WTC11 (cell line): ENCODE measurements at regions not wholly inside any gene's neighbourhood (a gene's known extent, or its start where the extent isn't known, plus 50 kb on each side); places are given as distances from the start of the nearest gene placed in this dataset.

Experiments
- ATAC-seq: fragments of 200-7000 bp; cut with Tn5 transposase; 2 replicates; pipeline ENCODE4 v1.10.0; 2021; ENCODE audit warnings: mild to moderate bottlenecking, moderate library complexity
- CTCF ChIA-PET: fragments of 300-600 bp; sonication (Branson Sonifier 250); formaldehyde crosslinking; loops from one replicate; lab custom pipeline; 2021; ENCODE audit warnings: antibody characterized with exemption; lab: Charles Lee
- POLR2A ChIA-PET: fragments of 350-600 bp; sonication (Branson Sonifier 250); formaldehyde crosslinking; loops from one replicate; lab custom pipeline; 2021; ENCODE audit warnings: antibody characterized with exemption; lab: Charles Lee
- DNase-seq: peaks from one replicate; pipeline ENCODE4 v3.0.0; 2021; ENCODE audit warnings: low spot score
- H3K27ac Mint-ChIP-seq: 2 replicates; pipeline ENCODE4 v1.8.0; 2021; ENCODE audit warnings: mixed read lengths
- H3K27me3 Mint-ChIP-seq: 2 replicates; pipeline ENCODE4 v1.8.0; 2021; ENCODE audit warnings: low read depth, mild to moderate bottlenecking, moderate library complexity, mixed read lengths
- H3K36me3 Mint-ChIP-seq: 2 replicates; pipeline ENCODE4 v1.8.0; 2021; ENCODE audit warnings: mixed read lengths
- H3K4me1 Mint-ChIP-seq: 2 replicates; pipeline ENCODE4 v1.8.0; 2022; ENCODE audit warnings: mixed read lengths
- H3K4me3 Mint-ChIP-seq: 2 replicates; pipeline ENCODE4 v1.8.0; 2021; ENCODE audit warnings: mild to moderate bottlenecking, moderate library complexity, mixed read lengths
- H3K9me3 Mint-ChIP-seq: 2 replicates; pipeline ENCODE4 v1.8.0; 2021; ENCODE audit warnings: mixed read lengths
- ATF3 ChIP-seq: sonication (generic); formaldehyde crosslinking; conservative IDR thresholded peaks from 2 replicates; pipeline ENCODE4 v1.8.1; 2022; ENCODE audit warnings: mild to moderate bottlenecking, missing genetic modification reagents
- ATF6 ChIP-seq: sonication (generic); formaldehyde crosslinking; IDR thresholded peaks from 2 replicates; pipeline ENCODE4 v1.8.1; 2023; ENCODE audit warnings: mild to moderate bottlenecking, missing genetic modification reagents
- EMX1 ChIP-seq: fragments of 250-450 bp; sonication (Bioruptor Pico); IDR thresholded peaks from 2 replicates; pipeline ENCODE4 v1.8.0; 2021; ENCODE audit warnings: mild to moderate bottlenecking
- JAZF1 ChIP-seq: fragments of 250-450 bp; sonication (Bioruptor Pico); IDR thresholded peaks from 2 replicates; pipeline ENCODE4 v1.9.0; 2021; ENCODE audit warnings: moderate library complexity, mild to moderate bottlenecking, inconsistent platforms
- KAT7 ChIP-seq: sonication (generic); formaldehyde crosslinking; IDR thresholded peaks from 2 replicates; pipeline ENCODE4 v1.8.1; 2023; ENCODE audit warnings: missing genetic modification reagents, mild to moderate bottlenecking, borderline replicate concordance
- NFYB ChIP-seq: sonication (generic); formaldehyde crosslinking; conservative IDR thresholded peaks from 2 replicates; pipeline ENCODE4 v1.8.0; 2022; ENCODE audit warnings: low read depth, missing genetic modification reagents
- NR1H2 ChIP-seq: sonication (generic); formaldehyde crosslinking; IDR thresholded peaks from 2 replicates; pipeline ENCODE4 v1.9.0; 2021; ENCODE audit warnings: mild to moderate bottlenecking, moderate library complexity, missing genetic modification reagents
- SMAD3 ChIP-seq: sonication (generic); formaldehyde crosslinking; IDR thresholded peaks from 2 replicates; pipeline ENCODE4 v1.8.0; 2022; ENCODE audit warnings: missing genetic modification reagents, mild to moderate bottlenecking, borderline replicate concordance
- SOX15 ChIP-seq: fragments of 250-450 bp; sonication (Bioruptor Pico); IDR thresholded peaks from 2 replicates; pipeline ENCODE4 v1.9.0; 2021; ENCODE audit warnings: mild to moderate bottlenecking
- TP53 ChIP-seq: sonication (generic); formaldehyde crosslinking; IDR thresholded peaks from 2 replicates; pipeline ENCODE4 v1.8.1; 2023; ENCODE audit warnings: mild to moderate bottlenecking, missing genetic modification reagents
- ZSCAN18 ChIP-seq: fragments of 250-450 bp; sonication (Bioruptor Pico); IDR thresholded peaks from 2 replicates; pipeline ENCODE4 v2.1.2; 2022; ENCODE audit warnings: mild to moderate bottlenecking, moderate library complexity
- TF ChIP-seq, protein P1 (sequence below): sonication (generic); formaldehyde crosslinking; IDR thresholded peaks from 2 replicates; pipeline ENCODE4 v1.8.0; 2022; ENCODE audit warnings: mild to moderate bottlenecking, missing genetic modification reagents
- TF ChIP-seq, protein P2 (sequence below): sonication (generic); formaldehyde crosslinking; IDR thresholded peaks from 2 replicates; pipeline ENCODE4 v1.8.1; 2022; ENCODE audit warnings: mild to moderate bottlenecking, missing genetic modification reagents, moderate library complexity, borderline replicate concordance
- TF ChIP-seq, protein P3 (sequence below): fragments of 250-450 bp; sonication (Bioruptor Pico); IDR thresholded peaks from 2 replicates; pipeline ENCODE4 v1.9.0; 2021; ENCODE audit warnings: mild to moderate bottlenecking, borderline replicate concordance
- TF ChIP-seq, protein P4 (sequence below): fragments of 250-450 bp; sonication (Bioruptor Pico); IDR thresholded peaks from 2 replicates; pipeline ENCODE4 v1.9.0; 2021; ENCODE audit warnings: mild to moderate bottlenecking

DNA sequence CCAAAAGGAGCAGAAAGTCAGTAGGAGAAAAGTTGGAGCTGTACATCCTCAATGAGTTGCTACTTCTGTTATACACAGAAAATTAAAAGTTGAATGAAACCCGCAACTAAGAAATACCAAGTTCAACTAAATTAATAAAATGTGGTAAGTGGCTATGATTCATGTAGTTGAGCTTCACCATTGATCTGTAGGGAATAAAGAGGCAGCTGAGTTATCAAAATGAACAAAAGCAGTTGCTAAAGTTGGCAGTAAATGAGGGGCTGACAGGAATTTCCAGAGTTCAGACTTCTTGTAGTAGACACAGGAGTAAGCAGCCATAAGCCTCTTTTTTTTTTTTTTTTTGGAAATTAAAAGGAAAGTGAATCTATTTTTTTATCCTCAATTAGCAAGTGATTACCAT is 234.6 kb downstream of the POSTN start:
- ChIA-PET CTCF (no interaction called here), POLR2A (no interaction called here)
- ATAC-seq (no peak), DNase-seq (no peak)
- Mint-ChIP-seq H3K27ac (no peak overlapping the region), H3K4me1 (no peaks in the 10 kb centered on the region), H3K36me3 (no peaks in the 10 kb centered on the region), H3K27me3 (no peaks in the 10 kb centered on the region), H3K4me3 (no peak overlapping the region), H3K9me3 (no peaks in the 10 kb centered on the region)
- TF ChIP-seq, protein P1, sequence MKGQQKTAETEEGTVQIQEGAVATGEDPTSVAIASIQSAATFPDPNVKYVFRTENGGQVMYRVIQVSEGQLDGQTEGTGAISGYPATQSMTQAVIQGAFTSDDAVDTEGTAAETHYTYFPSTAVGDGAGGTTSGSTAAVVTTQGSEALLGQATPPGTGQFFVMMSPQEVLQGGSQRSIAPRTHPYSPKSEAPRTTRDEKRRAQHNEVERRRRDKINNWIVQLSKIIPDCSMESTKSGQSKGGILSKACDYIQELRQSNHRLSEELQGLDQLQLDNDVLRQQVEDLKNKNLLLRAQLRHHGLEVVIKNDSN (CRISPR knock-in tag) = no peak

- TF ChIP-seq, protein P2, sequence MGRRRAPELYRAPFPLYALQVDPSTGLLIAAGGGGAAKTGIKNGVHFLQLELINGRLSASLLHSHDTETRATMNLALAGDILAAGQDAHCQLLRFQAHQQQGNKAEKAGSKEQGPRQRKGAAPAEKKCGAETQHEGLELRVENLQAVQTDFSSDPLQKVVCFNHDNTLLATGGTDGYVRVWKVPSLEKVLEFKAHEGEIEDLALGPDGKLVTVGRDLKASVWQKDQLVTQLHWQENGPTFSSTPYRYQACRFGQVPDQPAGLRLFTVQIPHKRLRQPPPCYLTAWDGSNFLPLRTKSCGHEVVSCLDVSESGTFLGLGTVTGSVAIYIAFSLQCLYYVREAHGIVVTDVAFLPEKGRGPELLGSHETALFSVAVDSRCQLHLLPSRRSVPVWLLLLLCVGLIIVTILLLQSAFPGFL (CRISPR knock-in tag) = no peak
- no peak for TF ChIP-seq KAT7 (CRISPR knock-in tag)
- TF ChIP-seq JAZF1 (CRISPR knock-in tag) = no peak
- TF ChIP-seq EMX1 (CRISPR knock-in tag) = no peak
- no peak for TF ChIP-seq ATF6 (CRISPR knock-in tag)
- TF ChIP-seq ATF3 (CRISPR knock-in tag) = no peak
- TF ChIP-seq SOX15 (CRISPR knock-in tag) = no peak
- no peak for TF ChIP-seq NR1H2 (CRISPR knock-in tag)
- TF ChIP-seq, protein P3, sequence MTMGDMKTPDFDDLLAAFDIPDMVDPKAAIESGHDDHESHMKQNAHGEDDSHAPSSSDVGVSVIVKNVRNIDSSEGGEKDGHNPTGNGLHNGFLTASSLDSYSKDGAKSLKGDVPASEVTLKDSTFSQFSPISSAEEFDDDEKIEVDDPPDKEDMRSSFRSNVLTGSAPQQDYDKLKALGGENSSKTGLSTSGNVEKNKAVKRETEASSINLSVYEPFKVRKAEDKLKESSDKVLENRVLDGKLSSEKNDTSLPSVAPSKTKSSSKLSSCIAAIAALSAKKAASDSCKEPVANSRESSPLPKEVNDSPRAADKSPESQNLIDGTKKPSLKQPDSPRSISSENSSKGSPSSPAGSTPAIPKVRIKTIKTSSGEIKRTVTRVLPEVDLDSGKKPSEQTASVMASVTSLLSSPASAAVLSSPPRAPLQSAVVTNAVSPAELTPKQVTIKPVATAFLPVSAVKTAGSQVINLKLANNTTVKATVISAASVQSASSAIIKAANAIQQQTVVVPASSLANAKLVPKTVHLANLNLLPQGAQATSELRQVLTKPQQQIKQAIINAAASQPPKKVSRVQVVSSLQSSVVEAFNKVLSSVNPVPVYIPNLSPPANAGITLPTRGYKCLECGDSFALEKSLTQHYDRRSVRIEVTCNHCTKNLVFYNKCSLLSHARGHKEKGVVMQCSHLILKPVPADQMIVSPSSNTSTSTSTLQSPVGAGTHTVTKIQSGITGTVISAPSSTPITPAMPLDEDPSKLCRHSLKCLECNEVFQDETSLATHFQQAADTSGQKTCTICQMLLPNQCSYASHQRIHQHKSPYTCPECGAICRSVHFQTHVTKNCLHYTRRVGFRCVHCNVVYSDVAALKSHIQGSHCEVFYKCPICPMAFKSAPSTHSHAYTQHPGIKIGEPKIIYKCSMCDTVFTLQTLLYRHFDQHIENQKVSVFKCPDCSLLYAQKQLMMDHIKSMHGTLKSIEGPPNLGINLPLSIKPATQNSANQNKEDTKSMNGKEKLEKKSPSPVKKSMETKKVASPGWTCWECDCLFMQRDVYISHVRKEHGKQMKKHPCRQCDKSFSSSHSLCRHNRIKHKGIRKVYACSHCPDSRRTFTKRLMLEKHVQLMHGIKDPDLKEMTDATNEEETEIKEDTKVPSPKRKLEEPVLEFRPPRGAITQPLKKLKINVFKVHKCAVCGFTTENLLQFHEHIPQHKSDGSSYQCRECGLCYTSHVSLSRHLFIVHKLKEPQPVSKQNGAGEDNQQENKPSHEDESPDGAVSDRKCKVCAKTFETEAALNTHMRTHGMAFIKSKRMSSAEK (CRISPR knock-in tag) = no peak
- TF ChIP-seq, protein P4, sequence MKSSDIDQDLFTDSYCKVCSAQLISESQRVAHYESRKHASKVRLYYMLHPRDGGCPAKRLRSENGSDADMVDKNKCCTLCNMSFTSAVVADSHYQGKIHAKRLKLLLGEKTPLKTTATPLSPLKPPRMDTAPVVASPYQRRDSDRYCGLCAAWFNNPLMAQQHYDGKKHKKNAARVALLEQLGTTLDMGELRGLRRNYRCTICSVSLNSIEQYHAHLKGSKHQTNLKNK (CRISPR knock-in tag) = no peak
- POLR2A ChIA-PET = no interaction called here
- Mint-ChIP-seq H3K36me3 (no peaks in the 10 kb centered on the region), H3K27ac (no peak overlapping the region), H3K4me1 (peaks cover 6% of the 10 kb centered on the region; the same call in 1 of the 2 replicates), H3K4me3 (no peak overlapping the region), H3K27me3 (no peaks in the 10 kb centered on the region), H3K9me3 (no peaks in the 10 kb centered on the region)
- CTCF ChIA-PET = no interaction called here
- ATAC-seq (no peak), DNase-seq (no peak)
These were observed 237.0 kb downstream of the POSTN start for GRCh38 chr13:37361608-37362007.

DNA sequence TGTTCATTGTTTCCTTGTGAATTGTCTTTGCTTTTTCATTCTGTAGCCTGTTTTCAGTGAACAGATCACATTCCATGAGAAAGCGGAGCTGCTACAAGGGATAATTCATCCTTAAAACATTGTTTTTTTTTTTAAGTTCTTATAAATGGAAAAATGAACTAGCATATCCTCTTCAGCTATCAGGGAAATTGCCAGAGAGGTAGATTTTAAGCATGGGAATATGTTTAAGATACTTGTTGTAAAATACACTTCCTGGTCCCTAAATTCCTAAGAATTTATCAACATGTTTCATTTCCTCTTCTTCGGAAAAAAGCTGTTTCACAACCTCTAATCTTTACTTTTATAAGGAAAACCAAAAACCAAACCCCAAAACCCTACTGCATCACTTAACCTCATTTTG is 238.0 kb downstream of the POSTN start:
- no peak overlapping the region for H3K4me3 Mint-ChIP-seq
- no peaks in the 10 kb centered on the region for H3K36me3 Mint-ChIP-seq
- no peak overlapping the region for H3K27ac Mint-ChIP-seq
- ChIA-PET POLR2A (no interaction called here), CTCF (no interaction called here)
- H3K27me3 Mint-ChIP-seq = no peaks in the 10 kb centered on the region
- ATAC-seq = no peak
- H3K4me1 Mint-ChIP-seq = peaks cover 9% of the 10 kb centered on the region; the same call in 1 of the 2 replicates
- no peak for DNase-seq
- H3K9me3 Mint-ChIP-seq = no peaks in the 10 kb centered on the region
- no peak for TF ChIP-seq SMAD3
- no peak for TF ChIP-seq NFYB (CRISPR knock-in tag)
- no peak for TF ChIP-seq ZSCAN18 (CRISPR knock-in tag)
- TF ChIP-seq, protein P2 (CRISPR knock-in tag) = no peak
- TF ChIP-seq TP53 (CRISPR knock-in tag) = no peak
- TF ChIP-seq NR1H2 (CRISPR knock-in tag) = no peak
- TF ChIP-seq, protein P3 (CRISPR knock-in tag) = no peak
